ENCODE measurements at regions not wholly inside any gene's neighbourhood (a gene's known extent, or its start where the extent isn't known, plus 50 kb on each side); places are given as distances from the start of the nearest gene placed in this dataset.
"Not testable (repeated sequence)": the region's sequence is repeated elsewhere in the genome, so short reads cannot be mapped to it uniquely, and the experiment has no call there.

DNA sequence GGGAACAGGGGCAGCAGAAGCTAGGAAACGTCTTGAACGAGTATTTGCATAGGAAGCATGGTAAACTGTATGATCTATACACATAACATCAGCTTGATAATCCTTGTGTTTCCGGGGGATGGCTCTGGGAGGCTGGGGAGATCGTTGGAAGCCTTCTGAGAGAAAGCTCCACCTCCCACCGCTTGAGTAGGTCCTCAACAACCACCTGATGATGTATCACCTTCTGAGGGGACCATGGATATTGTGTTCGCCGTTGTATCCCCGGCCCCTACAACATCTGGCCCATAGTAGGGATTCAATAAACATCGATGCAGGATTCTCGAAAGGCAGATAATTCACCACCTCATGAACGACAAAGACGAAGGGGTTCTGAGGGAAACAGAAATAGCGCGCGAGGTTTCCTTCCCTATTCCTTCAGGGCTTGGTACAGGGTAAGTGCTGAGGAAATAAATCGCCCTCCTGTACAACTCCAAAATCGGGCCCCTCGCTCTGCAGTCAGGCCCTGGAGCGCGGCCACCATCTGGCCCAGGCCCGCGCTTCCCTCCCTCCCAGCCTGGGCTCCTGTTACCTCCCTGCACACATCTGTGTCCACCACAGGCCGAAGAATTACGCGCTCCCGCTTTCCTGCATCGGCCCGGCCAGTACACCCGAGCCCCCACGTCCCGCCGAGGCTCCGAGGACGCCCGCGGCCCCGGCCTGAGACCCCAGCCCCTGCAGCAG lies 71.3 kb downstream of the B4GALT7 start:
- TF ChIP-seq, protein P1, sequence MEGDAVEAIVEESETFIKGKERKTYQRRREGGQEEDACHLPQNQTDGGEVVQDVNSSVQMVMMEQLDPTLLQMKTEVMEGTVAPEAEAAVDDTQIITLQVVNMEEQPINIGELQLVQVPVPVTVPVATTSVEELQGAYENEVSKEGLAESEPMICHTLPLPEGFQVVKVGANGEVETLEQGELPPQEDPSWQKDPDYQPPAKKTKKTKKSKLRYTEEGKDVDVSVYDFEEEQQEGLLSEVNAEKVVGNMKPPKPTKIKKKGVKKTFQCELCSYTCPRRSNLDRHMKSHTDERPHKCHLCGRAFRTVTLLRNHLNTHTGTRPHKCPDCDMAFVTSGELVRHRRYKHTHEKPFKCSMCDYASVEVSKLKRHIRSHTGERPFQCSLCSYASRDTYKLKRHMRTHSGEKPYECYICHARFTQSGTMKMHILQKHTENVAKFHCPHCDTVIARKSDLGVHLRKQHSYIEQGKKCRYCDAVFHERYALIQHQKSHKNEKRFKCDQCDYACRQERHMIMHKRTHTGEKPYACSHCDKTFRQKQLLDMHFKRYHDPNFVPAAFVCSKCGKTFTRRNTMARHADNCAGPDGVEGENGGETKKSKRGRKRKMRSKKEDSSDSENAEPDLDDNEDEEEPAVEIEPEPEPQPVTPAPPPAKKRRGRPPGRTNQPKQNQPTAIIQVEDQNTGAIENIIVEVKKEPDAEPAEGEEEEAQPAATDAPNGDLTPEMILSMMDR (IDR thresholded peaks at IDR 0.05), result not testable (repeated sequence)
- TF ChIP-seq EZH2 (IDR thresholded peaks at IDR 0.05; ENCODE audit: borderline replicate concordance, insufficient read depth, low read depth, low read length, poor library complexity, severe bottlenecking), result not testable (repeated sequence)
